ENCODE measurements at regions not wholly inside any gene's neighbourhood (a gene's known extent, or its start where the extent isn't known, plus 50 kb on each side); places are given as distances from the start of the nearest gene placed in this dataset.

DNA sequence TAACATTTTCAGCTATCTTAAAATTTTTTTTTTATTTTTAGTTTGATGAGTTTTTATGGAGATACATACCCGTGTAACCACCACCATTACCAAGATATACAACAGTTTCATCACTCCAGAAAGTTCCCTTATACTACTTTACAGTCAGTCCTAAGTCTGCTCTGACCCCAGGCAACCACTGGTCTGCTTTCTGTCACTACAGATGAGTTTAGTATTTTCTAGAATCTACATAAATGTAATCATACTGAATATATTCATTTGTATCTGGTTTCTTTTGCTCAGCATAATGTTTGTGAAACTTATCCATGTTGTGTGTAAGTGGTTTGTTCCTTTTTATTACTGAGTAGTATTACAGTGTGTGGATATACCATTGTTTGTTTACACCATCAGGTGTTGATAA, 127.8 kb downstream of the GAS1 start:
- no peak for TF ChIP-seq ARNTL (CRISPR knock-in tag; IDR thresholded peaks at IDR 0.05; ENCODE audit: borderline replicate concordance, low read depth)
- TF ChIP-seq, protein P1, sequence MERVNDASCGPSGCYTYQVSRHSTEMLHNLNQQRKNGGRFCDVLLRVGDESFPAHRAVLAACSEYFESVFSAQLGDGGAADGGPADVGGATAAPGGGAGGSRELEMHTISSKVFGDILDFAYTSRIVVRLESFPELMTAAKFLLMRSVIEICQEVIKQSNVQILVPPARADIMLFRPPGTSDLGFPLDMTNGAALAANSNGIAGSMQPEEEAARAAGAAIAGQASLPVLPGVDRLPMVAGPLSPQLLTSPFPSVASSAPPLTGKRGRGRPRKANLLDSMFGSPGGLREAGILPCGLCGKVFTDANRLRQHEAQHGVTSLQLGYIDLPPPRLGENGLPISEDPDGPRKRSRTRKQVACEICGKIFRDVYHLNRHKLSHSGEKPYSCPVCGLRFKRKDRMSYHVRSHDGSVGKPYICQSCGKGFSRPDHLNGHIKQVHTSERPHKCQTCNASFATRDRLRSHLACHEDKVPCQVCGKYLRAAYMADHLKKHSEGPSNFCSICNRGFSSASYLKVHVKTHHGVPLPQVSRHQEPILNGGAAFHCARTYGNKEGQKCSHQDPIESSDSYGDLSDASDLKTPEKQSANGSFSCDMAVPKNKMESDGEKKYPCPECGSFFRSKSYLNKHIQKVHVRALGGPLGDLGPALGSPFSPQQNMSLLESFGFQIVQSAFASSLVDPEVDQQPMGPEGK (CRISPR knock-in tag; IDR thresholded peaks at IDR 0.05; ENCODE audit: borderline replicate concordance): no peak
- TF ChIP-seq ZFP3 (CRISPR knock-in tag; IDR thresholded peaks at IDR 0.05): no peak
- TF ChIP-seq CSDC2 (CRISPR knock-in tag; IDR thresholded peaks at IDR 0.05): no peak
- no peak for TF ChIP-seq ZNF70 (CRISPR knock-in tag; IDR thresholded peaks at IDR 0.05)
- ATAC-seq: no peak

DNA sequence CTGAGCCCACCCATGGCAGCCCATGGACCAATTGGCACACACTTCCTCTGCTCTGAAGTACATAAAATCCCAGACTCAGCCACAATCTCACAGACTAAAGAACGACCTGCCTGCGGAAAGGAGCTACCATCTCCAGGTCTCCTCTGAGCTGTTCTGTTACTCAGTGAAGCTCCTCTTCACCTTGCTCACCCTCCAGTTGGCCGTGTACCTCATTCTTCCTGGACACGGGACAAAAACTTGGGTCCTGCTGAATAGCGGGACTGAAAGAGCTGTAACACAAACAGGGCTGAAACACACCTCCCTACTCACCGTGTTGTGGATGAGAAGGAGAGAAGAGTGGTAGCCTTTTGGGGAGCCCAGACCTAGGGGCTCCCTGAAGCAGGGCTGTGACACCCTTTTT, 128.7 kb downstream of the GAS1 start:
- ATAC-seq: no peak
- TF ChIP-seq TOX (CRISPR knock-in tag; IDR thresholded peaks at IDR 0.05; ENCODE audit: borderline replicate concordance) (no peak), ZFP30 (CRISPR knock-in tag; IDR thresholded peaks at IDR 0.05) (no peak), ZFP3 (CRISPR knock-in tag; IDR thresholded peaks at IDR 0.05) (no peak), SNAI2 (CRISPR knock-in tag; IDR thresholded peaks at IDR 0.05) (no peak), ESRRG (CRISPR knock-in tag; IDR thresholded peaks at IDR 0.05) (no peak), TCF4 (CRISPR knock-in tag; IDR thresholded peaks at IDR 0.05; ENCODE audit: borderline replicate concordance) (no peak), ARNTL (CRISPR knock-in tag; IDR thresholded peaks at IDR 0.05; ENCODE audit: borderline replicate concordance, low read depth) (no peak), GLIS3 (CRISPR knock-in tag; IDR thresholded peaks at IDR 0.05) (no peak), ISL1 (CRISPR knock-in tag; IDR thresholded peaks at IDR 0.05) (no peak), PPARA (CRISPR knock-in tag; IDR thresholded peaks at IDR 0.05; ENCODE audit: borderline replicate concordance) (no peak), ZNF70 (CRISPR knock-in tag; IDR thresholded peaks at IDR 0.05) (no peak)
- TF ChIP-seq, protein P1 (CRISPR knock-in tag; IDR thresholded peaks at IDR 0.05; ENCODE audit: borderline replicate concordance): no peak
- TF ChIP-seq, protein P2, sequence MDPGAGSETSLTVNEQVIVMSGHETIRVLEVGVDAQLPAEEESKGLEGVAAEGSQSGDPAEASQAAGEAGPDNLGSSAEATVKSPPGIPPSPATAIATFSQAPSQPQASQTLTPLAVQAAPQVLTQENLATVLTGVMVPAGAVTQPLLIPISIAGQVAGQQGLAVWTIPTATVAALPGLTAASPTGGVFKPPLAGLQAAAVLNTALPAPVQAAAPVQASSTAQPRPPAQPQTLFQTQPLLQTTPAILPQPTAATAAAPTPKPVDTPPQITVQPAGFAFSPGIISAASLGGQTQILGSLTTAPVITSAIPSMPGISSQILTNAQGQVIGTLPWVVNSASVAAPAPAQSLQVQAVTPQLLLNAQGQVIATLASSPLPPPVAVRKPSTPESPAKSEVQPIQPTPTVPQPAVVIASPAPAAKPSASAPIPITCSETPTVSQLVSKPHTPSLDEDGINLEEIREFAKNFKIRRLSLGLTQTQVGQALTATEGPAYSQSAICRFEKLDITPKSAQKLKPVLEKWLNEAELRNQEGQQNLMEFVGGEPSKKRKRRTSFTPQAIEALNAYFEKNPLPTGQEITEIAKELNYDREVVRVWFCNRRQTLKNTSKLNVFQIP (CRISPR knock-in tag; IDR thresholded peaks at IDR 0.05; ENCODE audit: borderline replicate concordance, low read depth): no peak
- TF ChIP-seq, protein P3, sequence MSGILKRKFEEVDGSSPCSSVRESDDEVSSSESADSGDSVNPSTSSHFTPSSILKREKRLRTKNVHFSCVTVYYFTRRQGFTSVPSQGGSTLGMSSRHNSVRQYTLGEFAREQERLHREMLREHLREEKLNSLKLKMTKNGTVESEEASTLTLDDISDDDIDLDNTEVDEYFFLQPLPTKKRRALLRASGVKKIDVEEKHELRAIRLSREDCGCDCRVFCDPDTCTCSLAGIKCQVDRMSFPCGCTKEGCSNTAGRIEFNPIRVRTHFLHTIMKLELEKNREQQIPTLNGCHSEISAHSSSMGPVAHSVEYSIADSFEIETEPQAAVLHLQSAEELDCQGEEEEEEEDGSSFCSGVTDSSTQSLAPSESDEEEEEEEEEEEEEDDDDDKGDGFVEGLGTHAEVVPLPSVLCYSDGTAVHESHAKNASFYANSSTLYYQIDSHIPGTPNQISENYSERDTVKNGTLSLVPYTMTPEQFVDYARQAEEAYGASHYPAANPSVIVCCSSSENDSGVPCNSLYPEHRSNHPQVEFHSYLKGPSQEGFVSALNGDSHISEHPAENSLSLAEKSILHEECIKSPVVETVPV (CRISPR knock-in tag; IDR thresholded peaks at IDR 0.05): no peak

DNA sequence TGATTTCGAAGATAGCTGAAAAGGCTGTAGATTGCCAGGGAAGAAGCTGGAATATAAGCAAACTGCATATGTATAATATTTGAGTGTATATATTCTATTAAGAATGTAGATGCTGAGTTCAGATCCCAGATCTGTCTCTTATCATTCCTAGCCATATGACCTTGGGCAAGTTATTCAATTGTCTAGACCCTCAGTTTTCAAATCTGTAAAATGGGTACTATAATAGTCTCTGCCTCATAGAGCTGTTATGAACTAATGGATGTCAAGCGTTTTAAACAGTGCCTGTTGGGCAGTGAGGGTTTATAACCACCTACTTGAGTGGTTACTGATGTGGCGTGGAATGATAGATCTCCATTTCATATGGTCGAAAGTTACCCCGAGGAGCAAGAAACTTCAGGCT, 130.4 kb downstream of the GAS1 start:
- no peak for ATAC-seq
- no peak for TF ChIP-seq CSDC2 (CRISPR knock-in tag; IDR thresholded peaks at IDR 0.05)
- TF ChIP-seq TOX (CRISPR knock-in tag; IDR thresholded peaks at IDR 0.05; ENCODE audit: borderline replicate concordance): no peak
- TF ChIP-seq, protein P3 (CRISPR knock-in tag; IDR thresholded peaks at IDR 0.05): no peak
- TF ChIP-seq ARNTL (CRISPR knock-in tag; IDR thresholded peaks at IDR 0.05; ENCODE audit: borderline replicate concordance, low read depth): no peak
- no peak for TF ChIP-seq RARB (CRISPR knock-in tag; IDR thresholded peaks at IDR 0.05)
- no peak for TF ChIP-seq GLIS3 (CRISPR knock-in tag; IDR thresholded peaks at IDR 0.05)
- no peak for TF ChIP-seq ISL1 (CRISPR knock-in tag; IDR thresholded peaks at IDR 0.05)
- TF ChIP-seq ZNF70 (CRISPR knock-in tag; IDR thresholded peaks at IDR 0.05): no peak
- TF ChIP-seq, protein P2 (CRISPR knock-in tag; IDR thresholded peaks at IDR 0.05; ENCODE audit: borderline replicate concordance, low read depth): no peak
- TF ChIP-seq PPARA (CRISPR knock-in tag; IDR thresholded peaks at IDR 0.05; ENCODE audit: borderline replicate concordance): no peak
- TF ChIP-seq ZNF8 (CRISPR knock-in tag; IDR thresholded peaks at IDR 0.05): no peak
- no peak for TF ChIP-seq ZFP30 (CRISPR knock-in tag; IDR thresholded peaks at IDR 0.05)
- no peak for TF ChIP-seq ZC3H10 (CRISPR knock-in tag; IDR thresholded peaks at IDR 0.05)
- TF ChIP-seq TCF4 (CRISPR knock-in tag; IDR thresholded peaks at IDR 0.05; ENCODE audit: borderline replicate concordance): no peak
- no peak for TF ChIP-seq ZNF565 (CRISPR knock-in tag; conservative IDR thresholded peaks at IDR 0.05; ENCODE audit: low read depth)
- no peak for TF ChIP-seq BACH2 (CRISPR knock-in tag; IDR thresholded peaks at IDR 0.05; ENCODE audit: borderline replicate concordance)
- no peak for TF ChIP-seq ZFP3 (CRISPR knock-in tag; IDR thresholded peaks at IDR 0.05)
- TF ChIP-seq, protein P4, sequence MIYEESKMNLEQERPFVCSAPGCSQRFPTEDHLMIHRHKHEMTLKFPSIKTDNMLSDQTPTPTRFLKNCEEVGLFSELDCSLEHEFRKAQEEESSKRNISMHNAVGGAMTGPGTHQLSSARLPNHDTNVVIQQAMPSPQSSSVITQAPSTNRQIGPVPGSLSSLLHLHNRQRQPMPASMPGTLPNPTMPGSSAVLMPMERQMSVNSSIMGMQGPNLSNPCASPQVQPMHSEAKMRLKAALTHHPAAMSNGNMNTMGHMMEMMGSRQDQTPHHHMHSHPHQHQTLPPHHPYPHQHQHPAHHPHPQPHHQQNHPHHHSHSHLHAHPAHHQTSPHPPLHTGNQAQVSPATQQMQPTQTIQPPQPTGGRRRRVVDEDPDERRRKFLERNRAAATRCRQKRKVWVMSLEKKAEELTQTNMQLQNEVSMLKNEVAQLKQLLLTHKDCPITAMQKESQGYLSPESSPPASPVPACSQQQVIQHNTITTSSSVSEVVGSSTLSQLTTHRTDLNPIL (CRISPR knock-in tag; IDR thresholded peaks at IDR 0.05; ENCODE audit: low read depth): no peak
- TF ChIP-seq, protein P5, sequence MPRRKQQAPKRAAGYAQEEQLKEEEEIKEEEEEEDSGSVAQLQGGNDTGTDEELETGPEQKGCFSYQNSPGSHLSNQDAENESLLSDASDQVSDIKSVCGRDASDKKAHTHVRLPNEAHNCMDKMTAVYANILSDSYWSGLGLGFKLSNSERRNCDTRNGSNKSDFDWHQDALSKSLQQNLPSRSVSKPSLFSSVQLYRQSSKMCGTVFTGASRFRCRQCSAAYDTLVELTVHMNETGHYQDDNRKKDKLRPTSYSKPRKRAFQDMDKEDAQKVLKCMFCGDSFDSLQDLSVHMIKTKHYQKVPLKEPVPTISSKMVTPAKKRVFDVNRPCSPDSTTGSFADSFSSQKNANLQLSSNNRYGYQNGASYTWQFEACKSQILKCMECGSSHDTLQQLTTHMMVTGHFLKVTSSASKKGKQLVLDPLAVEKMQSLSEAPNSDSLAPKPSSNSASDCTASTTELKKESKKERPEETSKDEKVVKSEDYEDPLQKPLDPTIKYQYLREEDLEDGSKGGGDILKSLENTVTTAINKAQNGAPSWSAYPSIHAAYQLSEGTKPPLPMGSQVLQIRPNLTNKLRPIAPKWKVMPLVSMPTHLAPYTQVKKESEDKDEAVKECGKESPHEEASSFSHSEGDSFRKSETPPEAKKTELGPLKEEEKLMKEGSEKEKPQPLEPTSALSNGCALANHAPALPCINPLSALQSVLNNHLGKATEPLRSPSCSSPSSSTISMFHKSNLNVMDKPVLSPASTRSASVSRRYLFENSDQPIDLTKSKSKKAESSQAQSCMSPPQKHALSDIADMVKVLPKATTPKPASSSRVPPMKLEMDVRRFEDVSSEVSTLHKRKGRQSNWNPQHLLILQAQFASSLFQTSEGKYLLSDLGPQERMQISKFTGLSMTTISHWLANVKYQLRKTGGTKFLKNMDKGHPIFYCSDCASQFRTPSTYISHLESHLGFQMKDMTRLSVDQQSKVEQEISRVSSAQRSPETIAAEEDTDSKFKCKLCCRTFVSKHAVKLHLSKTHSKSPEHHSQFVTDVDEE (CRISPR knock-in tag; IDR thresholded peaks at IDR 0.05): no peak
